Activated CD8-positive, alpha-beta memory T cell treated with anti-CD3 and anti-CD28 coated beads for 36 hours (primary cell): ENCODE measurements at regions not wholly inside any gene's neighbourhood (a gene's known extent, or its start where the extent isn't known, plus 50 kb on each side); places are given as distances from the start of the nearest gene placed in this dataset.

Source experiments
- CTCF ChIA-PET: fragments of 350-600 bp; sonication (Branson Sonifier 250); formaldehyde crosslinking; loops from one replicate; lab custom pipeline; 2021; ENCODE audit warnings: antibody characterized with exemption; lab: Charles Lee
- POLR2A ChIA-PET: fragments of 350-600 bp; sonication (Branson Sonifier 250); formaldehyde crosslinking; loops from one replicate; lab custom pipeline; 2021; ENCODE audit warnings: antibody characterized with exemption; lab: Charles Lee

GRCh38 chr7:54885285-54885684, 126.3 kb upstream of the SEC61G start:
- ChIA-PET POLR2A (no interaction called here), CTCF (no interaction called here)

GRCh38 chr7:54888067-54888733, 129.2 kb upstream of the SEC61G start:
- ChIA-PET CTCF (no interaction called here), POLR2A (no interaction called here)

GRCh38 chr7:54888734-54889082, 129.7 kb upstream of the SEC61G start:
- POLR2A ChIA-PET: no interaction called here

GRCh38 chr7:54897891-54898290, 120.9 kb upstream of the EGFR start:
- POLR2A ChIA-PET: no interaction called here
- CTCF ChIA-PET: no interaction called here

More at GRCh38 chr7:54888734-54889082, 129.7 kb upstream of the SEC61G start:
- CTCF ChIA-PET: no interaction called here

GRCh38 chr7:54898659-54899340, 120.0 kb upstream of the EGFR start:
- ChIA-PET CTCF (no interaction called here), POLR2A (no interaction called here)

- ChIA-PET CTCF (no interaction called here), POLR2A (no interaction called here)
Measured at GRCh38 chr7:54901840-54902239, 117.0 kb upstream of the EGFR start.

- ChIA-PET CTCF (no interaction called here), POLR2A (no interaction called here)
Measured at GRCh38 chr7:54904130-54904529, 114.7 kb upstream of the EGFR start.

- POLR2A ChIA-PET: no interaction called here
- CTCF ChIA-PET: no interaction called here
Measured at GRCh38 chr7:54904986-54905385, 113.8 kb upstream of the EGFR start.

- POLR2A ChIA-PET: no interaction called here
- CTCF ChIA-PET: no interaction called here
Measured at GRCh38 chr7:54906963-54907362, 111.9 kb upstream of the EGFR start.

GRCh38 chr7:54907981-54908380, 110.8 kb upstream of the EGFR start:
- ChIA-PET POLR2A (no interaction called here), CTCF (no interaction called here)

GRCh38 chr7:54908760-54909438, 109.9 kb upstream of the EGFR start:
- CTCF ChIA-PET: no interaction called here
- POLR2A ChIA-PET: no interaction called here

- POLR2A ChIA-PET: no interaction called here
- CTCF ChIA-PET: no interaction called here
Measured at GRCh38 chr7:54915870-54916598, 102.8 kb upstream of the EGFR start.

- POLR2A ChIA-PET: no interaction called here
Measured at GRCh38 chr7:54917613-54918391, 101.0 kb upstream of the EGFR start.

GRCh38 chr7:54921116-54921515, 97.7 kb upstream of the EGFR start:
- ChIA-PET POLR2A (no interaction called here), CTCF (no interaction called here)

More at GRCh38 chr7:54917613-54918391, 101.0 kb upstream of the EGFR start:
- CTCF ChIA-PET: no interaction called here

- POLR2A ChIA-PET: no interaction called here
- CTCF ChIA-PET: no interaction called here
Measured at GRCh38 chr7:54931532-54931931, 87.3 kb upstream of the EGFR start.

GRCh38 chr7:54932818-54933543, 85.8 kb upstream of the EGFR start:
- ChIA-PET CTCF (no interaction called here), POLR2A (no interaction called here)

- ChIA-PET POLR2A (no interaction called here), CTCF (no interaction called here)
Measured at GRCh38 chr7:54933643-54934042, 85.2 kb upstream of the EGFR start.

- ChIA-PET POLR2A (no interaction called here), CTCF (no interaction called here)
Measured at GRCh38 chr7:54940748-54941147, 78.1 kb upstream of the EGFR start.

GRCh38 chr7:54944179-54944578, 74.6 kb upstream of the EGFR start:
- CTCF ChIA-PET: no interaction called here

More at GRCh38 chr7:54944179-54944578, 74.6 kb upstream of the EGFR start:
- POLR2A ChIA-PET: no interaction called here
